CD8-positive, alpha-beta memory T cell (primary cell): ENCODE measurements at regions not wholly inside any gene's neighbourhood (a gene's known extent, or its start where the extent isn't known, plus 50 kb on each side); places are given as distances from the start of the nearest gene placed in this dataset.

Experiments used
- CTCF ChIA-PET: fragments of 350-600 bp; sonication (Branson Sonifier 250); formaldehyde crosslinking; loops from one replicate; lab custom pipeline; 2021; ENCODE audit warnings: antibody characterized with exemption; lab: Charles Lee
- POLR2A ChIA-PET: fragments of 350-600 bp; sonication (Branson Sonifier 250); formaldehyde crosslinking; loops from one replicate; lab custom pipeline; 2021; ENCODE audit warnings: antibody characterized with exemption; lab: Charles Lee
- DNase-seq, 5 donors: peaks; one replicate each; pipeline versions ENCODE4 v3.0.0 to v3.0.0-alpha.2; 2020 to 2022; ENCODE audit warnings: mixed read lengths in 1 of 5
- H3K27ac ChIP-seq: one replicate; pipeline ENCODE4 v1.7.0; 2013; ENCODE audit warnings: low read depth, mild to moderate bottlenecking, low read length, moderate library complexity
- H3K27me3 ChIP-seq: 2 replicates; pipeline ENCODE4 v1.7.0; 2013; ENCODE audit warnings: low read length, mild to moderate bottlenecking; ENCODE audit not compliant: insufficient read depth, poor library complexity, severe bottlenecking
- H3K36me3 ChIP-seq: 2 replicates; pipeline ENCODE4 v1.7.0; 2013; ENCODE audit warnings: mild to moderate bottlenecking, low read length, moderate library complexity; ENCODE audit not compliant: insufficient read depth
- H3K4me1 ChIP-seq: 2 replicates; pipeline ENCODE4 v1.7.0; 2013; ENCODE audit warnings: mild to moderate bottlenecking, low read length, moderate library complexity; ENCODE audit not compliant: insufficient read depth
- H3K4me3 ChIP-seq: 2 replicates; pipeline ENCODE4 v1.7.0; 2013; ENCODE audit warnings: mild to moderate bottlenecking, low read length
- H3K9me3 ChIP-seq: 2 replicates; pipeline ENCODE4 v1.7.0; 2013; ENCODE audit warnings: mild to moderate bottlenecking, low read length
- H3K27ac Mint-ChIP-seq, 8 donors: one replicate each; pipeline ENCODE4 v1.8.0; 2020 to 2021; ENCODE audit warnings: mixed read lengths in 8 of 8, mild to moderate bottlenecking in 6 of 8, inconsistent platforms in 3 of 8, moderate library complexity in 3 of 8
- H3K27me3 Mint-ChIP-seq, 2 donors: one replicate each; pipeline ENCODE4 v1.8.0; 2020 to 2021; ENCODE audit warnings: mixed read lengths in 2 of 2, mild to moderate bottlenecking in 1 of 2, moderate library complexity in 1 of 2
- H3K36me3 Mint-ChIP-seq, 3 donors: one replicate each; pipeline ENCODE4 v1.8.0; 2020 to 2021; ENCODE audit warnings: mixed read lengths in 3 of 3, inconsistent platforms in 1 of 3, mild to moderate bottlenecking in 1 of 3
- H3K4me1 Mint-ChIP-seq, 3 donors: one replicate each; pipeline ENCODE4 v1.8.0; 2020 to 2021; ENCODE audit warnings: mixed read lengths in 3 of 3, inconsistent platforms in 1 of 3, mild to moderate bottlenecking in 1 of 3
- H3K4me3 Mint-ChIP-seq, 7 donors: one replicate each; pipeline ENCODE4 v1.8.0; 2020 to 2021; ENCODE audit warnings: mixed read lengths in 7 of 7, mild to moderate bottlenecking in 6 of 7, moderate library complexity in 4 of 7, inconsistent platforms in 2 of 7
- H3K9me3 Mint-ChIP-seq, 5 donors: one replicate each; pipeline ENCODE4 v1.8.0; 2020 to 2022; ENCODE audit warnings: mixed read lengths in 5 of 5, mild to moderate bottlenecking in 3 of 5, moderate library complexity in 2 of 5, inconsistent platforms in 1 of 5

- POLR2A ChIA-PET, result no interaction called here
- peaks cover 0 to 16% (median 6%) of the 10 kb centered on the region in 5 donors for H3K9me3 Mint-ChIP-seq
These were observed 467.8 kb downstream of the ZNF804A start for GRCh38 chr2:185066128-185066527.

DNA sequence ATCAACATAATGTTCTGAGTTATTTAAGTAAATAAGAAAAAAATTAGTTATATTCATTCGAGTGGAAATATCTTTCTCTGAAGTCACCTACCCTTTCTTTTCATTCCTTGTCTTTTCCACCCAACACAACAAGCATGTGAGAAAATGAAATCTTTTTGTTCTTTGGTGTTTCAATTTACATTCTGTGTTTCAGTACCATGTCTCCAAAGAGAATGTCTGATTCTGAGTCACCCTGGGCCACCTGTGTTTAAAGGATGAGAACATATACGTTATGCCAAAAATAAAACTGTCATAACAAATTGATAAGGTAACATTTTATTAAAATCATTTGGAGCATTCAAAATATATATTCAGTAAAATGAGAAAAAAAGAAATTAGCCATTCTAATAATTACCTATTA lies 470.8 kb downstream of the ZNF804A start:
- H3K27me3 Mint-ChIP-seq, result no peaks in the 10 kb centered on the region
- Histone ChIP-seq H3K9me3 (no peaks in the 10 kb centered on the region), H3K36me3 (no peaks in the 10 kb centered on the region), H3K4me1 (no peaks in the 10 kb centered on the region), H3K4me3 (no peak overlapping the region), H3K27ac (no peak overlapping the region), H3K27me3 (no peaks in the 10 kb centered on the region)
- H3K27ac Mint-ChIP-seq, result no peak overlapping the region
- H3K4me1 Mint-ChIP-seq, result no peaks in the 10 kb centered on the region
- POLR2A ChIA-PET, result no interaction called here
- peaks cover 2 to 11% (median 4%) of the 10 kb centered on the region in 5 donors for H3K9me3 Mint-ChIP-seq
- CTCF ChIA-PET, result no interaction called here
- DNase-seq, result no peak
- H3K4me3 Mint-ChIP-seq, result no peak overlapping the region
- H3K36me3 Mint-ChIP-seq, result no peaks in the 10 kb centered on the region

More at GRCh38 chr2:185066128-185066527, 467.8 kb downstream of the ZNF804A start:
- no peaks in the 10 kb centered on the region for H3K27me3 Mint-ChIP-seq
- H3K4me1 Mint-ChIP-seq, result no peaks in the 10 kb centered on the region
- no peak overlapping the region for H3K4me3 ChIP-seq
- H3K36me3 ChIP-seq, result no peaks in the 10 kb centered on the region
- no peaks in the 10 kb centered on the region for H3K27me3 ChIP-seq
- CTCF ChIA-PET, result no interaction called here
- no peaks in the 10 kb centered on the region for H3K4me1 ChIP-seq
- DNase-seq, result no peak
- H3K27ac ChIP-seq, result no peak overlapping the region
- H3K4me3 Mint-ChIP-seq, result no peak overlapping the region
- no peaks in the 10 kb centered on the region for H3K9me3 ChIP-seq
- H3K27ac Mint-ChIP-seq, result no peak overlapping the region
- H3K36me3 Mint-ChIP-seq, result no peaks in the 10 kb centered on the region

DNA sequence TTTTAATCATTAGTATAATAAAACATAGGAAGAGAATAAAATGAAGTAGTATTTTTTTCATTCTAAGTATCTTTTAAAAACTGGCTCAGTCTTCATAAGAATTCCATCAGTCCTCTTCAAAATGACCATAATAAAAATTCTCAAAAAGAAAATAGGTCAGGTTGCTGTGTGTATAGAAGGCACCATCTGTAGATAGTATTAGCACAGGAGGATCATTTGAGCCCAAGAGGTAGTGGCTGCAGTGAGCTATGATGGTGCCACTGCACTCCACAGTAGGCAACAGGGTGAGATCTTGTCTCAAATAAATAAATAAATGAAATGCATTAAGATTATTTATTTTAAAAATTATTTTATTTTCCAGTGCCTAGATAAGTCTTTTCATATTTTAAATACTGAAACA lies 475.8 kb downstream of the ZNF804A start:
- Mint-ChIP-seq H3K4me3 (no peak overlapping the region), H3K9me3 (peaks cover under 1 to 15% (median 2%) of the 10 kb centered on the region in 5 donors), H3K27ac (no peak overlapping the region), H3K27me3 (no peaks in the 10 kb centered on the region), H3K4me1 (no peaks in the 10 kb centered on the region), H3K36me3 (no peaks in the 10 kb centered on the region)
- H3K4me3 ChIP-seq, result no peak overlapping the region
- H3K4me1 ChIP-seq, result no peaks in the 10 kb centered on the region
- no peak overlapping the region for H3K27ac ChIP-seq
- H3K36me3 ChIP-seq, result no peaks in the 10 kb centered on the region
- POLR2A ChIA-PET, result no interaction called here
- no peaks in the 10 kb centered on the region for H3K9me3 ChIP-seq
- H3K27me3 ChIP-seq, result no peaks in the 10 kb centered on the region
- no peak for DNase-seq
- CTCF ChIA-PET, result no interaction called here

DNA sequence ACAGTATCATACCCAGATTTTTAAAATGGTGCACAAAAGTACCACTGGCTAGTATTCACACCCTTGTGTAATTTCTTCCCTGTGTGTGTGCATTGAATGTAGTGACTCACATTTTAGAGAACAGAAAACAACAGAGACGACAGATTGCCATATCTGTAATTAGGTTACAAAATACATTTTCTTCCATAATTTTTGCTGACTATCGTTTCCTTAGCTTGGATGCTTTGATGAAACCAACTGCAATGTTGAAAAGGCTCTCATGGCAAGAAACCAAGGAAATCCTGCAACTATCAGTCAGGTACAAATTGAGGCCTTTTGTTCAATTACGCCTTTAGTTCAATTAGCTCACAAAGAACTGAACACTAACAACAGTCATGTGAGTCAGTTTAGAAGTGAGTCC lies 484.4 kb downstream of the ZNF804A start:
- H3K4me1 Mint-ChIP-seq, result no peaks in the 10 kb centered on the region
- no peaks in the 10 kb centered on the region for H3K27me3 Mint-ChIP-seq
- POLR2A ChIA-PET, result no interaction called here

GRCh38 chr2:185108588-185108987 lies 510.3 kb downstream of the ZNF804A start:
- CTCF ChIA-PET, result no interaction called here
- H3K9me3 Mint-ChIP-seq, result peaks cover 2 to 27% (median 21%) of the 10 kb centered on the region in 5 donors

More for the DNA sequence above, 484.4 kb downstream of the ZNF804A start:
- peaks cover 0 to 13% (median 2%) of the 10 kb centered on the region in 5 donors for H3K9me3 Mint-ChIP-seq
- DNase-seq, result no peak
- Histone ChIP-seq H3K9me3 (no peaks in the 10 kb centered on the region), H3K4me1 (no peaks in the 10 kb centered on the region), H3K27ac (no peak overlapping the region), H3K4me3 (no peak overlapping the region), H3K36me3 (no peaks in the 10 kb centered on the region), H3K27me3 (no peaks in the 10 kb centered on the region)
- no peaks in the 10 kb centered on the region for H3K36me3 Mint-ChIP-seq
- CTCF ChIA-PET, result no interaction called here
- H3K4me3 Mint-ChIP-seq, result no peak overlapping the region
- no peak overlapping the region for H3K27ac Mint-ChIP-seq

DNA sequence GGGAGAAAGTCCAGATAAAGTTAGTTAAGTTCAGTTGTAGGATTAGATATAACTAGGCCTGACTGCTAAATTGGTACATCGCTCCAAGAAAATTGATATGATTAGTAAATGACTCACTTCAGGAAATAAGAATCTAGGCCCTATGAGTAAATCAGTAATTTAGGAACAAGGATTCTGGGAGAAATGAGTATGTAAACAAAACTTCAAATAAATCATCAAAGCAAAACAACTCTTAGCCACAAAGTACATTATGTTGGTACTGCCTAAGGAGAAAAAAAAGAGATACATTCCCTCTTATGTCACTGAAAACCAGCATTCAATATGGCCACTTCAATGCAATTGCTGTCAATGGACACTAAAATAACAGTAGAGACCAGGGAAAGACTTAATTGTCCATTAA lies 529.1 kb downstream of the ZNF804A start:
- Histone ChIP-seq H3K9me3 (no peaks in the 10 kb centered on the region), H3K4me1 (no peaks in the 10 kb centered on the region), H3K4me3 (no peak overlapping the region), H3K36me3 (no peaks in the 10 kb centered on the region), H3K27ac (no peak overlapping the region), H3K27me3 (no peaks in the 10 kb centered on the region)
- Mint-ChIP-seq H3K4me1 (no peaks in the 10 kb centered on the region), H3K27me3 (no peaks in the 10 kb centered on the region), H3K4me3 (no peak overlapping the region), H3K9me3 (peaks cover 1 to 20% (median 5%) of the 10 kb centered on the region in 5 donors), H3K27ac (no peak overlapping the region), H3K36me3 (no peaks in the 10 kb centered on the region)
- ChIA-PET CTCF (no interaction called here), POLR2A (no interaction called here)
- DNase-seq, result no peak

More at GRCh38 chr2:185108588-185108987, 510.3 kb downstream of the ZNF804A start:
- no peak for DNase-seq
- Histone ChIP-seq H3K4me3 (no peak overlapping the region), H3K27me3 (no peaks in the 10 kb centered on the region), H3K27ac (no peak overlapping the region), H3K4me1 (no peaks in the 10 kb centered on the region), H3K36me3 (no peaks in the 10 kb centered on the region), H3K9me3 (no peaks in the 10 kb centered on the region)
- POLR2A ChIA-PET, result no interaction called here
- Mint-ChIP-seq H3K36me3 (no peaks in the 10 kb centered on the region), H3K4me1 (no peaks in the 10 kb centered on the region), H3K4me3 (no peak overlapping the region), H3K27me3 (no peaks in the 10 kb centered on the region), H3K27ac (no peak overlapping the region)

- Mint-ChIP-seq H3K27me3 (no peaks in the 10 kb centered on the region), H3K4me3 (no peak overlapping the region), H3K9me3 (peaks cover 1 to 20% (median 5%) of the 10 kb centered on the region in 5 donors), H3K4me1 (no peaks in the 10 kb centered on the region), H3K36me3 (no peaks in the 10 kb centered on the region), H3K27ac (no peak overlapping the region)
- Histone ChIP-seq H3K9me3 (no peaks in the 10 kb centered on the region), H3K27ac (no peak overlapping the region), H3K4me1 (no peaks in the 10 kb centered on the region), H3K36me3 (no peaks in the 10 kb centered on the region), H3K27me3 (no peaks in the 10 kb centered on the region), H3K4me3 (no peak overlapping the region)
- no peak for DNase-seq
- ChIA-PET CTCF (no interaction called here), POLR2A (no interaction called here)
These were observed 530.0 kb downstream of the ZNF804A start for GRCh38 chr2:185128346-185128745.

DNA sequence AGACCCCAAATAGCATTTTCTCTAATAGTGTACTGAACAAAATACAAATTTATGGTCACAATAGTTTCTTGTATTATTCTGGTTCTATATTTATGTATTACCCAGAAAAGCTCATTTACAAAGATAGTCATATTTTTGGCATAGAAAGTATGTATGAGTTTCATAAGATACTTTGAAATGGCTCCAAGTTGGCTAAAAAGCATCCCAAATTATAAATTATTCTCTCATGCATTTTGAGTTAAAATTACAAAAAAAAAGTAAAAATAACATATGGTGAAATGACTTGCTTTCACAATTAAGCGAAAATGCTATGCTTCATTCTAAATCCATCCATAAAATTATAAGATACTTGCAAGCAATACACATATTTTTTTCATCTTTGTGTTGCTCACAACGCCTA lies 530.7 kb downstream of the ZNF804A start:
- ChIA-PET POLR2A (no interaction called here), CTCF (no interaction called here)
- Mint-ChIP-seq H3K27ac (no peak overlapping the region), H3K36me3 (no peaks in the 10 kb centered on the region), H3K4me3 (no peak overlapping the region), H3K9me3 (peaks cover 1 to 20% (median 5%) of the 10 kb centered on the region in 5 donors), H3K27me3 (no peaks in the 10 kb centered on the region), H3K4me1 (no peaks in the 10 kb centered on the region)
- Histone ChIP-seq H3K27ac (no peak overlapping the region), H3K4me1 (no peaks in the 10 kb centered on the region), H3K27me3 (no peaks in the 10 kb centered on the region), H3K9me3 (no peaks in the 10 kb centered on the region), H3K4me3 (no peak overlapping the region), H3K36me3 (no peaks in the 10 kb centered on the region)
- no peak for DNase-seq

- Mint-ChIP-seq H3K27ac (no peak overlapping the region), H3K4me1 (no peaks in the 10 kb centered on the region), H3K36me3 (no peaks in the 10 kb centered on the region), H3K9me3 (peaks cover 4 to 20% (median 8%) of the 10 kb centered on the region in 5 donors), H3K4me3 (no peak overlapping the region), H3K27me3 (no peaks in the 10 kb centered on the region)
- Histone ChIP-seq H3K36me3 (no peaks in the 10 kb centered on the region), H3K4me1 (no peaks in the 10 kb centered on the region), H3K4me3 (no peak overlapping the region), H3K9me3 (no peaks in the 10 kb centered on the region), H3K27ac (no peak overlapping the region), H3K27me3 (no peaks in the 10 kb centered on the region)
- CTCF ChIA-PET, result no interaction called here
- DNase-seq, result no peak
- POLR2A ChIA-PET, result no interaction called here
These were observed 532.4 kb downstream of the ZNF804A start for GRCh38 chr2:185130685-185131084.
